Caki2 (cell line): ENCODE measurements at regions not wholly inside any gene's neighbourhood (a gene's known extent, or its start where the extent isn't known, plus 50 kb on each side); places are given as distances from the start of the nearest gene placed in this dataset.

ENCODE experiments used
- DNase-seq: peaks from one replicate; pipeline ENCODE4 v3.0.0-alpha.2; 2015; ENCODE audit warnings: low read depth
- in situ Hi-C: cut with HindIII; loops from 2 replicates; pipeline ENCODE4 v1.10.0; 2016; ENCODE audit warnings: low sequenced_read_pairs, low pct_unique_long_range_greater_than_20kb, mixed read lengths

DNA sequence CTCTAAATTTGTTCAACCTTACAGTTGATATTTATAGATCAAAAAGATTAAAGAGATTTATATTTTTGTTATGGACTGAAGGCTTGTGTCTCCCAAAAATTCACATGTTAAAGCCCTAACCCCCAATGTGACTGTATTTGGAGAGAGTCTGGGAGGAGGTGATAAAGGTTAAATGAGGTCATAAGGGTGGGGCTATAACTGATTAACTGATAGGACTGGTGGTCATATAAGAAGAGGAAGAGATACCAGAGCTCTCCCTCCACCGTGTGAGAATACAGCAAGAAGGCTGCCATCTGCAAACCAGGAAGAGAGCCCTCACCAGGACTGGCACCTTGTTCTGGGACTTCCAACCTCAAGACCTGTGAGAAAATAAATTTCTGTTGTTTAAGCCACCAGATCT lies 264.3 kb downstream of the ENC1 start:
- no peak for DNase-seq
- in situ Hi-C loops: no loop called here

DNA sequence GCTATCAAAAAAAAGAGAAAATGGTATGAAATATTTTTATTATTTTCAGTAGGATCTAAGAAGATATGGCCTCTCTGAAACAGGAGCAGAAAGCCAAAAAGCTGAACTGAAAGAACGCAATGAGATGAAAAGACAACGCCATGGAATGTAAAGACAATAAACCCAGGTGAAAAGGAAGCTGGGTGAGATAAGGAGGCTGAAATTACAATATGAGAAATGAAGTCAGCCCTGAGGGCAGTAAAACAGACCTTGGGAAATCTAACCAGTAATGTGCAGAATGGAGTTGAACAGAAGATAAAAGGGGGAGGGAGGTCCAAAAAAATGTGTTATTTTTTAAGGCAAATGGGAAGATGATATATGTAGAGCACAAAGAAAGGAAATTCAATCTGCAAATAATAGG lies 265.3 kb downstream of the ENC1 start:
- in situ Hi-C loops: no loop called here
- DNase-seq: no peak

DNA sequence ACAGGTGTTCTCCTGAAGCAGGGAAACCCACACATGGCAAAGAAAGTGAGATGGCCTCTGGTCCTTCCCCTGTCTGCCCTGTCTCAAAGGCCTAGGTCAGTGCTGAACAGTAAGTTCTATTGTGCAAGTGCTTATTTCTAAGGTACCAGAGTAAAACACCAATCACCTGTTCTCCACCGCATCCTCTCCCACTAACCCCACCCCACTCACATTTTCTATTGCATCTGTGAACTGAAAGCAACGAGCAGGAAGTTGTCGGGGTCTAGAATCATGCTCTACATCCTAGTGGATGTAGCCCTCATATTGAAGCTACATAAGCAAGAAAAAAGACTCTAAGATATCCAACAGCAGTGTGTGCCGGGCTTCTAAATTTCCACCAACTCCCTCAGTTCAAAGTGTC lies 265.9 kb downstream of the ENC1 start:
- DNase-seq: no peak
- in situ Hi-C loops: no loop called here

DNA sequence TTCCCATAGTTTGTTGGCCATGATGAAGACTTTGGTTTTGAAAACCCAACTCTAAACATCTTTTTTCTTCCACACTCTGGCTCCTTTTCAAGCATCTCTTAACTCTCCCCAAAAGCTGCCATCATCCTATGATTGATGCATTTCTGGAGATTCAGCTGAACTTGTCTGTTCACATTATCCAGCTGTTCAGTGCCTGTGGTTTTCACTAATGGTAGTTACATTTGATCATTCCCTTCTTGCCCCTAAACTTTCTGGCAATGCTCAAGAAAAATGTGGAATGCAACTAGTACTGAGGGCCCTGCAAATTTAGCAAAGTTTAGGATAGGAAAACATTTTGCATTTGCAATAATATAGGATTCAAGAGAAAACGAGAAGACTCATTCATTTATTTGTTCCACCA lies 267.5 kb downstream of the ENC1 start:
- no peak for DNase-seq
- in situ Hi-C loops: no loop called here

DNA sequence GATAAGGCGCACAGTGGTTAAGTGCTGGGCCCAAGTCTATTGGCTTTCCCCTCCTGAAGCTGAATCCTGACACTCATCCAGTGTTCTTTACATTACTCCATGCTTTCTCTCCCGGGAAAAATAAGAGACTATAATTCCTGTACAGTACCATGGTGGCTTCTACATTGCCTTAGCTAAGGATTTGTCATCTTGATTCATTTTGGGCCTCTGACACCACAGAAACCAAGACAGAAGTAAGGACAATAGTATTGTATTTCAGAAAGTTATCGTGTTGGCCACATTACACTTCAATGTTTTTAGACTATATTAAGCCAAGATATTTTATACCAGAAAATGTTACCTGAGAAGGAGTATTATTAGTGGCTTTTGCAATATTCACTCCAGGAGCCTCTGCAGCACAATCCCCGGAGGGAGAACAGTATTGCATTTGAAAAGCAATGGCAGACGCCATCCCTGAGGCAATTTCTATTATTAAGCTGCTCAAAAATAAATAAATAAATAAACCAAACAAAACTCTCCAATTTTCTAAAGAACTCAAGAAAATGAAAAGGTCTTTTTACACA lies 267.9 kb downstream of the ENC1 start:
- no peak for DNase-seq
- in situ Hi-C loops: no loop called here

DNA sequence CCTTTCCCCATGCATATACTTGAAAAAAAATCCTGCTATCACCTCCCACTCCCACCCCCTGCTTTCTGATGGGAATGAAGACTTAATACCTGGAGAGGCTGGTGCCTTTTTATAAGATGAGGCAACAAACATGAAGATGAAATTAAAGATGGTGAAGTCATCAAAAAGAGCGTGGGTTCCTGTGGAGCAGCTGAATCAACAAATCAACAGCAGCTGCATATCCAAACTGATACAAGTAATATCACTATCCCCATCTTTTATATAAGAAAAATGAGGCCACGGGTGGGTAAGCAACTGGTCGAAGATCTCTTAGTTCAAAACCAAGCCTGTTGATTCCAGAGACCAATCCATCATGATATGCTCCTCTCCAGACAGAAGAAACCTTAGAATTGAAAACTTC lies 268.5 kb downstream of the ENC1 start:
- no peak for DNase-seq
- in situ Hi-C loops: no loop called here

DNA sequence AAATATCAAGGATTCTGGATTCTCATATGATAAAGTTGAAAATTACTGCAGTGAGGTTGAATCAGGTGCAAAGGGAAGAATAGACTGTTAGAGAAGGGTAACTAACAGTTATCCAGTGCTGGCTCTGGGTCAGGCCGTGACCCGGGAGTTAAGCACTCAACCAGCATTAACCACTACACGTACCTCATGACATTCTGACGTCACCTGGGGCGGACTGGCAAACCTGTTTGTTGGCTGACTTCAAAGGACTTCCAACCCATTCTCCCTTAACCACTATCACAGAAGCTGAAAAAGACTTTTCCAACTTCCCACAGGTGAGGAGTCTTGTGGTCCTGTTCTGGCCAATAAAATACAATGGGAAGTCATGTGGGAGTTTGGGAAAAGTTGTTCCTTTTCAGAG lies 268.9 kb downstream of the ENC1 start:
- no peak for DNase-seq
- in situ Hi-C loops: no loop called here

DNA sequence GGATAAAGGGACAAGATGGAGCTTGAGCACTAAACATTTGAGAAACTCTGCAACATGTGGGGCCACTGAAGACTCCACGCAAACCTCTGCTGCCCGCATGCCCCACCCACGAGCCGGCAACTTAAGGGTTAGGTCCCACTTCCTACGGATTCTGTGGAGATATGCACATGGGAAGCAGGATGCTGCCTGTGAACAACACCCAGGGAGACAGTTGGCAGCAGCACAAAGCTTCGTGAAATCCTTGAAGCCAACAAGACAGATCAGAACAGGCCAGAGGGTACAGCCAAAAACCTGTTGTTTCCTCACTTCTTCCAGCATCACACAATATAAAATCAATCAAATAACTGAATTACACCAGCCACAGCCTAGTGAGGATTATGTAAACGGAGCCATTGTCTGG lies 270.4 kb downstream of the ENC1 start:
- in situ Hi-C loops: no loop called here
- DNase-seq: no peak

DNA sequence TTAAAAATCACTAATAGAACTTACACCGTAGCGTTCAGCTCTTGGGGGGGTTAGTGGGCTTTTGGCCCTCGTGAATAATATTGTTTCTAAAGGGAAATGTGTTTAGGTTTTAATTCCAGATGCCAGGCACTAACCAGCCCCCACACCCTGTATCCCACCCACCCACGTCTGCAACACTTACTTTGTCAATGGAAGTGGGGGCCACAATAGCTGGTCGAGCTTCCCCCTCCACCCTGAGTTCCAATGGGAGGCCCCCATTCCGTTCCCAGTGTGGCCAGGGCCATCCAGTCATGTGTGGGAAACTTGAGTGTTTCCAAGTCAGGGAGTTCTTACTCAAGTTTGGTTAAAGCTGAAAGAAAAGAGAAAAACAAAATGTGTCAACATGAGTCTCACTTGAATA lies 271.4 kb downstream of the ENC1 start:
- in situ Hi-C loops: no loop called here
- DNase-seq: no peak

DNA sequence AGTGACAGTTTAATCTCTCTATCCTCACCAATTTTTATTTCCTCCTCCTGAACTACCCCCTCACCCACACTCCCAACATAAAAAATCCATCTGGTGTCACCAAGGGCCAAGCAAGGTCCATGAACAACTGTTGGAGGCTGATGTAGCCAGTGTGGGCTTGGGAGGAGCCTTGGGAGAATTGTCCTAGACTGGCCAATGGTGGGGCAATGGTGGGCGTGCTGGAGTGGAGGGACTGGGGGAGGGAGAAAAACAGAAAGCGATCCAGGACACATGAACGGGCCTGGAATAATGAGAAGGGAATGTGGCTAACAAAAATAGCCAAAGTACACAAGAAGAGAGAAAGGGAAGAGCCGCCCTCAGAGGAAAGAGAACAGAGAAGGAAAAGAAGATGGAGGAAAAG lies 272.6 kb downstream of the ENC1 start:
- in situ Hi-C loops: no loop called here
- no peak for DNase-seq

DNA sequence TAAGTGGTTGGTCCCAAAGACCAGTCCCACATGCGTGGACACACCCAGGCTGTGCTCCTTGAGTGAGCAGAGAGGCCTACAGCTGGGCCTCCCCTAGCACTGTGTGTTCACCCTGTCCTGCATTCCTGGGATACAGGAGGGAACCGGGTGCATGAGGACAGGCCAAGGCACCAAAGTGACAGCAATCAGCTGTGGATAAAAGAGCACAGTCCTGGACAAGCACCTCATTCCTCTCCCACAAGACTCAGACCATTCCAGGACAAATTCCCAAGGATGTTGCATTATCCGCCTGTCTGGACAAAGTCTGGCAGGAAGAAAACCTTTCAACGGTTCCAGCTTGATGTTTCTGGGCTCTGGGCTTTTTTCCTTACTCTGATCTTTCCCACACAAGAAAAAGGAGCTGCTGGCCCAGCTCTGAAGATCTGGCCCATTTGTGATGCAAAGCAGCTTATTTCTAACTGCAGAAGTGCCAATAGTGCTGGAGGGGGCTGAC lies 273.2 kb downstream of the ENC1 start:
- in situ Hi-C loops: no loop called here
- no peak for DNase-seq

DNA sequence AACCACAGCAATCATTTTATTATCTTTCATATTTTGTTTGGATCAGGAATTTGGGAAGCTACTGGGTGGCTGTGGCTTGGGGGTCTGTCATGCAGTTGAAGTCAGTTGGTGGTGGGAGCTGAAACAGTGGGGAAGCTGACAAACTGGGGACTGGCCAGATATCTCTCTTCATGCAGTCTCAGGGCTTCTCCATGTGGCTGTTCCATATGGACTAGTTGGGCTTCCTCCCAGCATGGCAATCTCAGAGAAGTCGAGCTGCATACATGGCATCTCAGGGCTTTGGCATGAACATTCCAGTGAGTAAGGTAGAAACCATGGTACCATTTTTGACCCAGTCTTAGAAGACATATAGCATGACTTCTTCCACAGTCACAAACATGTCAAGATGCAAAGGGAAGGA lies 274.8 kb downstream of the ENC1 start:
- no peak for DNase-seq
- in situ Hi-C loops: no loop called here

DNA sequence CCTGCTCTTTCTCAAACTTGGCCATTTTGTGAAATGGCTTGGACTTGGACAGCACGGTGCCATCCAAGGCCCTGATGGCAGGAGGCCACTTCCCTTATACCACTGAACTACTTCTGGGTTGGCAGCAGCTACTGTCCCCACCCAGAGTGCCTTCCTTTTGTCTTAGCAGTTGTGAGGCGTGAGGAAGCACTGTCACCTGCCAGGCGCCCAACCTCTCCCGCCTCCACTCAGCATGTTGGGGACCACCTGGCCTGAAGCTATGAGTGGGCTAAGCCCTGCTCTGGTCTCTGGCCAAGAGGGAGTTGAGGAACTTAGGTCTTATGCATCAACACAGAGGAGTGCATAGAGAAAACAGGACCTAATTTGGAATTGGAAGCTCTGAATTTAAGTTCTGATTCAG lies 276.0 kb downstream of the ENC1 start:
- DNase-seq: no peak
- in situ Hi-C loops: no loop called here

DNA sequence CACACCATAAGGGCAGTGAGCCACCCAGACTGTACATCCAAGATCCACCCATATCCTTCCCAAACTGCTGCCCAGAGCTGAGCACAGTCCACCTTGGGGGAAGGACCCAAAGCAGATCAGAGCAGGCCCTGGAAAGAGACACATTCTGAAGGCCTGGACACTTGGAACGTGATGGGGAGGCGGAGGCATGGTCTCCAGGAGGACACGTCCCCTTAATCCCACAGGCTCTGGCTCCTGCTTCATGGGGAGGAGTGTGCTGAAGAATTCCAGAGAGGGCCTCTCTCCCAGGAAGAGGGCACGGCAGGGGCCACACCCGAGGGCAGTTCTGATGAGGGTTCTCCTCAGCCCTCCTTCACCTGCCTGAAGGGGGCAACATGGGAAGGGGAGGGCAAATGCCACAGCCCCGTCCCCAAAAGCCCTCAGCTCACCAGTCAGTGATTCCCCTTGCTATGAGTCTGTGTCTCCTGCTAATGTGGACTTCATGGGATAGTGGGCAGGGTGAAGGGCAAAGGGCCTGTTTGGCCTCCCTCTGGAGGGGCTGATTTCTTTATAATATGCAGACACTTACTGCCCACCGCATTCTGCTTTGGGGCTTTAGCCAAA lies 276.8 kb downstream of the ENC1 start:
- DNase-seq: no peak
- in situ Hi-C loops: no loop called here

DNA sequence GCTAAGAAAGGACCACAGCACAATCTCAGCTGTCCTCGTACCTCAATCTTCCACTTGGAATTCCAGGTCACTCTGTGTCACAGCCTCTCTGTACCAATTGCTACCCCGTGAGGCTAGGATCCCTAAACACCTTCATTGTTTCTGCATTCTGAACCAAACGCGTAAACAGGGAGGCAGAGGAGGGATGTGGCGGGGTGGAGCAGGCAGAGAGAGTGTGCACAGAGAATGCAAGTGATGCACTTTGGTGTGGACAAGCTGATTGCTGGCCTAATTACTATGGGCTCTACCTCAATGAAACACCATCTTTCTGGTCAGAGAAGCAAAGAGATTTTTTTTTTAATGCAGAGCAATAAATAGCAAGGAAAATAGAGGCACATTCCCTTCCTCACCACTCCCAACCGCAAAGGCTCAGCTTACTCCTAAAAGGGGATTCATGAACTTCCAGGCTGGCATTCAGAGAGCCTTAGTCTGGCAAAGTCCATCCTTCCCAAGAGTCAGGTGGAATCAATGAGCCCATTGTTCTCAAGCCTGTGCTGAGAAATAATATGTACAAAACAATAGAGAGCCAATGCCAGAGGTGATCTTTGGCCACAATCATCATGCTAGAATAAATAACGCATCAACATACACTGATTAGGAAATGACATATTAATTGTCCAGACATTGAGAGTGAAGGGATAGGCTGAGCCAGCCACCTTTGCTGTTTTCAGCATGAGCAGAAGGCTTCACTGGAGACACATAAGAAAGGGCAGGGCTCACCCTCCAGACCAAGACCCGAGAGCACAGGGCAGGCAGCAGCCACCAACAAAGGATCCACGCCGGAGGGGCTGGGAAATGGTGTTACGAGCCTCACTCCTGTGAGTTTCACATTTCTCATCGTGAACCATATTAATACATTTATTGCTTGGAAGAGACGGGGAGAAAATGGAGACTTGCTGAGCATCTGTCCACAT lies 278.8 kb downstream of the ENC1 start:
- in situ Hi-C loops: no loop called here
- no peak for DNase-seq

DNA sequence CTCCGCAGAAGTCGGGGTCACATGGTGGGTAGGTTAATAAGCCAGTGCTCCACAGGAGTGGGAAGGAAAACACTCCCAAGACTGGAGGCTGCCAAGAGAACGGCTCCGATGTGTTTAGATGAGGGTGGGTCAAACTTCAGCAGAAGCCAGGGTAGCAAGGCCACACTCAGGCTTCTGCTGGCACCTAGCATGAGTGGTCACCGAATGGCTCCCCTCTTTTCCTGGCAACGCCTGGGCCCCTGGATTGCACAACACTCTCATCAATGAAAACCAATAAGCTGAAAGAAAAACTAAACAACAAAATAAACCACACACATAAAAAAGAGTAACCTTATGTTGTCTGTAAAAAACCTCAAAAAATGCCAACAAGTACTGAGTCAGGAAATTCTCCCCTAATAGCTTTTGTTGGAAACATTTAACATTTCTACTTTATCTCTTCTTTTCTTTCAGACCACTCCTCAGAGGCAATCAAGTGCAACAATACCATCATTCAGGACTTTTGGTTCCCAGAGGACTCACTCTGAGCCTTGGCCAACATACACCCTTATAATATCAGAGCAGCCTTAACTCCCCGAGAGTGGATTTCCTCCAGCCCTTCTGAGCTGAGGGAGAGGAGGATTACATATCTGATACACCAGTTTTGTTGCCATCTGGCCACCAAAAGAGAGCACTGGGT lies 279.9 kb downstream of the ENC1 start:
- DNase-seq: no peak
- in situ Hi-C loops: no loop called here

DNA sequence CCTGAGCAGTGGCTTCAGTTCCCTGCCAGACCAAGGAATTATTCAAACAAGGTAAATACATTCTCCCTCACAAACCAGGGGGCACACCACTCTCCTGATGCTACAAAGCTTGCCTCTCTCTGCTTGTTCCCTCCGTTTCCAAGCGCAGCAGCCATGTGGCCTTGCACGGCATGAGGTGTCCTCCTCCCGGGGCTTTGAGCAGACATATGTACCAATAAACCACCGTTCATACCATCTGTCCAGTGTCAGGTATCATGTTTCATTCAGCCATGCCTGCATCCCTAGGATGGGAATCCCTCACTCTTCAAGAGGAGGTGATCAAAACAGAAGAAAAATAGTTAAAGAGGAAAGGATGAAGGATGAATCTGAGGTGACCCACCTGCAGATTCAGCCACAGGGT lies 282.7 kb downstream of the ENC1 start:
- in situ Hi-C loops: no loop called here

DNA sequence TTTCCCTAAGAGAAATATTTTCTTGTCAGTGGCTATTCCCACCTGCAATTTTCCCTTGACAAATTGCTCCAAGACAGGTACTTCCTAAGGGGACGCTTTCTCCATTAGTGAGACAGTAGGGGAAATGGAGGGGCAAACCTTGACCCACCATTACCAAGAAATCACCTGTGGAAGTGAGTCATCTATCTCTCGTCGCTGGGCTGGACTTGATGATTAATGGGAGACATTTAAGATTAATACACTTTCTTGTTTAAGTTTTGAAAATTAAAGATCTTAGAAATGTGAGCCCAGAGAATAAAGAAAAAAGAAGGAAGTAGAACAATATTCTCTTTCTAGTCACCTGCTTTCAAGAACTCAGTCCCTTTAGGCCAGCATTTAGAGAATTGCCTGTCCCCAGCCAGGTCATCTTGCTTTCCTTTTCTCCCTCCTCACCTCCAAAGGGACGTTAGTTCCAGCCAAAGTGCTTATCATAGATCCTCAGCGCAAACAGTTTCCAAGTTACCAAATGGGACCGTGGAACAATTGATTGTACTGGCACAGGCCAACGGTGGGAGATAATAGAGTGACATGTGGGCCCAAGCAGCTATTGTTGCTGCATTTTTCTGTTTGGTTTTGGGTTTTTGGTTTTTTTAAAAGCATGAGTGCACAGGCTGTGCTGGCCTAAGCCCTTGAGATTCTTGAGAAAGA lies 284.4 kb downstream of the ENC1 start:
- DNase-seq: no peak
- in situ Hi-C loops: no loop called here

More for the DNA sequence above, 282.7 kb downstream of the ENC1 start:
- DNase-seq: no peak
